EH (cell line): ENCODE measurements at regions not wholly inside any gene's neighbourhood (a gene's known extent, or its start where the extent isn't known, plus 50 kb on each side); places are given as distances from the start of the nearest gene placed in this dataset.
"Not testable (repeated sequence)": the region's sequence is repeated elsewhere in the genome, so short reads cannot be mapped to it uniquely, and the experiment has no call there.

Experiments
- DNase-seq: peaks from one replicate; pipeline ENCODE4 v3.0.0-alpha.2; 2015; ENCODE audit warnings: low read depth

GRCh38 chr1:73842436-73842835, 355.5 kb downstream of the LRRIQ3 start:
- DNase-seq = no peak

DNA sequence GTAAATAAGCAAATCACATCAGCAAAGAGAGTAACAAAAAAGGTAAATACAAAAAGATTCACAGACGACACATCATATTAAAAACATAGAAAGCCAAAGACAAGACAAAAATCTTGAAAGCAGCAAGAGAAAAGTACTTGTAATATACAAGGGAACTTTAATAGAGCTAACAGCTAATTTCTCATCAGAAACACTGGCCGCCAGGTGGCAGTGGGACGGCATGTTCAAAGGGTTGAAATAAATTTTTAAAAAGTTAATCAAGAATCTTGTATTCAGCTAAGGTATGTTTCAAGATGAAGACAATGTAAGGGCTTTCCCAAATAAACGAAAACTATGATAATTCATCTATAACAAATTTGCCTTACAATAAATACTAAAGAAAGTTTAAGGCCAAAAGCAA, 358.1 kb downstream of the LRRIQ3 start:
- no peak for DNase-seq

DNA sequence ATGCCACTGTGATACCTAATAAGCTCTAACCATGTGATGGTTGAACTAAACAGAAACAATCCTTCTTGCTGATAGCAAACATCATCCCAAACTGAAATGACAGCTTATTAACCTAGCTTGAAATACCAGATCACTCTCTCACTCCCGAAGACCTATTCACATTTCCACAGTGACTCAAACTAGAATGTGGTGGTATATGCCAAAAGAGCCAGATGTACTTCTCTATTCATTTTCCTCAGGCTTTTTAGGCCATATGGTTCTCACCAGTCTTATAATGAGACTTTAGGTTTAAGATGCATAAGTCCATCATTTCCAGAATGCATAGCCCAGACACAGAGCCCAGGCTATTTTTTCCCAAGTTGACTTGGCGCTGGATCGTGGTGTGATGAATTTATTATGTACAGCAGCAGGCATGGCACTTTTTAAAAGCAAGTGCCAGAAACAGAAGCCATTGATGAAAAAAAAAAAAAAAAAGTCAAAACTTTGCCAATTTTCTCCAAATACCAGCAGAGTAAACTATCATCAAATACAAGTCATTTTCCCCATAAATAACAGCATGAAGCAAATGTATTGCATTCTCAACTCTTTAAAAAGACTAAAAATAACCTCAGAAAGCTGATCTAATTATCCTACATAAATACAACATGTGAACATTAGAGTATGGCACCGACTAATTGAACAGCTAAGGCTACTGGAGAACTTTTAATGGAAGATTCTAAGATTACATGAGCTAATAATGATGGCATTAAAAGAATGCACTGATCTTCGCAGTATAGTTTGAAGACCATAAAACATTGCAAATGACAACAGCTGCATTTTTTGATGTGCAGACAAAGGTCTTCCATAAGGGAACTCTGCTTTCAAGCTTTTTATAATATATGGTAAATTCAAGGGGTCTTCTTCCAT, 365.4 kb downstream of the LRRIQ3 start:
- no peak for DNase-seq

GRCh38 chr1:73827283-73827682, 370.7 kb downstream of the LRRIQ3 start:
- not testable (repeated sequence) for DNase-seq

DNA sequence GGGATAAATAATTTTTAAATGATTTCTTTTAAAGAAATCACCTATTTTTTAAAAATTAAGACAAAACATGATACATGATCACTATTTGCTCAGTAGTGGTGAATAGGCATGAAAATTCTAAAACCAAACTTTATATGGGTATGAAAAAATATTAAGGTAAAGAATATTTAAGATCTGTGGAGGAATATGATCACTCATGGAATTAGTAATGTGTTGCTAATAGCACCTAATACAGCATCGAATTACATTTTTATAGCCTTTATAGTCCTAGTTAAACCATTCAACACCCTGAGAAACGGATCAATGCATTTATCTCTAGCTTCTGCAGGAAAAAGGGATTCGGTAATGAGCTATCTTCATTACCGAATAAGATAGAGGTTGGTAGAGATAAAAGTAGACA, 373.9 kb downstream of the LRRIQ3 start:
- DNase-seq = no peak

GRCh38 chr1:73821520-73821919, 376.5 kb downstream of the LRRIQ3 start:
- DNase-seq = no peak

DNA sequence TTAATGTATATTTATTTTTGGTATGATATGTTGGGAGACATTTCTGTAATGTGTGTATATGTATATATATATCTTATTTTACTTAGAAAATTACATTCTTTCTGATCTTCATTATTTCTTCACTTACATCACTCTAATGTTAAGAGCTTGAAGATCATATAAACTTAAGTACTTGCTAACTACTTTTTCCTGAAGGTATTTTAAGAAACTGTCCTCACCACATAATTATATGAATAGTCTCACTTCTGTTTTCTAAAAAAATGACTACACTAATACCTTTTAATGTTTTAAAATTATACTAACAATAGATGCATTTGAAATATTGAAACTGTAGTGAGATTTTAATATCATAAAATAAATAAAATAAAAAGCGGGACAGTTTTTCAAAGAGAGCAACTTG, 377.1 kb downstream of the LRRIQ3 start:
- DNase-seq = no peak

DNA sequence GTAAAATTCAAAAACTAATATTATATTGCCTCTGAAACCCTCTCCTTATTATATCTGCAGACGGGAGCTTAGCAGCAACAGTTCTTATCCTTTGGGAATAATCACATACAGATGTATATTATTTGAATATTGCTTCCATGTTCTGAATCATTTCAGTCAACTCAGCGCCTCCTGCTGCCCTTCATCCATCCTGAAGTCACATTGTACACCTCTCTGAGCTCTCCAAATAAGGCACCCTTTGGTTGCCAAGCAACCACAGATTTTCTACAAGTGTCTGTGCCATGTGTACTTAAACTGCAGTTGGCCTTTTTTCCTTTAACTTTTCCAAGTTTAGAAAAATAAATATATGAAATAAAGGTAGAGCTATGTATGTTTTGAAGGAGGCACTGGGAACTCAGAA, 384.3 kb downstream of the LRRIQ3 start:
- DNase-seq = no peak

DNA sequence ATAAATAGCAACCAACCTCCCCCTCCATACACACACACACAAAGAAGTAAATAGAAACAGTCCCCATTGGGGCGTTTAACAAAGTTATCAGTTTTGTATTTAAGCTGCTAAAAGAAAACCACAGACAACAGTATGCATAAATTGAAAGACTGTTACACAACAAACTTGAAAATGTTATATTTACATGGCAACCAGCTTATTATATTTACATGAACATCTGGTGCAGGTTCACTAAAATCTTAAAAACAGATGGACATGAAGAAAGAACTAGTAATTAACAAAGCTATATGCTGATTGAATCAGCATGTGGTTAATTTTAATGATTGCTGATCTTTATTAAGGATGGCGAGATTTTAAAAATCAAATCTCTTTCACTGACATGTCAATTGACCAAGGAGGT, 384.7 kb downstream of the LRRIQ3 start:
- DNase-seq = no peak

DNA sequence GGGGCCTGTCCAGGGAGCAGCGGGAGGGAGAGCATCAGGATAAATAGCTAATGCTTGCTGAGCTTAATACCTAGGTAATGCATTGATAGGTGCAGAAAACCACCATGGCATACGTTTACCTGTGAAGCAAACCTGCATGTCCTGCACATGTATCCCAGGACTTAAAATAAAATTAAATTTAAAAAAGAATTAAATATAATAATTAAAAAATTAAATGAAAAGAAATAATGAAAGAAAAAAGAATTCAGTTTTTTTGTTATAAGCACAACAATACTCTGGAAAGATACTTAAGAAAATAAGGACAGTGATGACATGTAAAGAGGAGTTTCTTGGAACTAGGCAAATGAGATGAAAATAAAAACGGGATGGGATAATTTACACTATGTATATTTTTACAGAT, 386.2 kb downstream of the LRRIQ3 start:
- no peak for DNase-seq

GRCh38 chr1:73804935-73805334, 393.0 kb downstream of the LRRIQ3 start:
- DNase-seq = no peak

- DNase-seq = no peak
These were observed 394.6 kb downstream of the LRRIQ3 start for GRCh38 chr1:73803380-73803779.

DNA sequence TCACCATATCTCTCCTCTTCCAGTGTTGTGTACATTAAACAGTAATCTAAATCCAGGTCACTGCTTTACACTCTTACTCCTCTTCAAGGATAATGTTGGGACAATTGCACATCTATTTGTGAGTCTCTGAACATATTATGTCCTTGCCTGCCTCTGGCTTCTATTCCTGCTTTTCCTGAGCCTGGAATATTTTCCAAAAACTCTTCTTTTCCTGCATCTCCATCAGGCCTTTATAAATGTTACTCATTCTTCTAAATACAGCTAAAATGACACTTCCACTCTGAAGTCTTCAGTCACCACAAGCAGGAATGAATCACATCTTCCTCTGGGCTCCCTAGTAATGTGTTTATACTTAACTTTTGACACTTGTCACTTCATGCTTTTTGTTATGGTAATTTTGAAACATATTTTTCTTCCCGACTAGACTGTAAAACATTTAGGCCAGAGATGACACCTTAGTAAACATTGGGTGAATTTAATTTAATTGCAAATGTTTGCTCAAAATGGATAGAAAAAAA, 396.0 kb downstream of the LRRIQ3 start:
- no peak for DNase-seq

DNA sequence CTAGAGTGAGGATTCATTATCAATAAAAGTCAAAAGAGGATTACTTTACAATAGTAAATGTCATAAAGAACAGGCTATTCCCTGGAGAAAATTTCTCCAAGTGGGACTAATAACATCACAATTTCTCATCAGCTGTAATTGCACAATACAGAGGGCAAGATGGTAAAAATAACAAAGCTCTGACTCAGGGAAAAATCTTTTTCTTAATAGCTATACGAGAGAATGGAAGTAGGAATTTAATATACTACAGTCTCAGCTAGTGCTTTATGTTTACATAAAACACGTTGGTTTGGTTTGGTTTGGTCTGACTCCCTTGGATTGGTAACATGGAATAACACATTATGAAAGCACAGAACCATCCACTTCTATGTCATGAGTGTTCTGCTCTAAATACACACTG, 397.6 kb downstream of the LRRIQ3 start:
- no peak for DNase-seq

- DNase-seq = no peak
These were observed 408.0 kb downstream of the LRRIQ3 start for GRCh38 chr1:73789965-73790364.

DNA sequence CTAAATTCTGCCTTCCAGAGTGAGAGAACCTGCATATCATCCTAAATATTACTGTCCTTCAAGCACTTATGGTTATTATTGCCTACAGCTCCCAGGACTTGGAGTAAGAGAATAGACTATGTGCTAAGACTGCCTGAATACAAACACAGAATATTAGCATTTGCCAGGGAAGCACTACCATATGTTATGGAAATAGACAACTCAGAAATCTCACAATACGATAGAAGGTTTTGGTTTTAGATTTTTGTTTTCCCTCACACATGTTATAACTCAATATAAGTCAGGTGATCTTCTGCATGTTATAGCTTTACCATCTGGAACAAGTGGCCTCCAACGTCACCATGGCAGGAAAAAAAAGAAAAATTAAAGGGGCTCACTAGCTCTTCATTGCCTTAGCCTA, 413.9 kb downstream of the LRRIQ3 start:
- DNase-seq = no peak

DNA sequence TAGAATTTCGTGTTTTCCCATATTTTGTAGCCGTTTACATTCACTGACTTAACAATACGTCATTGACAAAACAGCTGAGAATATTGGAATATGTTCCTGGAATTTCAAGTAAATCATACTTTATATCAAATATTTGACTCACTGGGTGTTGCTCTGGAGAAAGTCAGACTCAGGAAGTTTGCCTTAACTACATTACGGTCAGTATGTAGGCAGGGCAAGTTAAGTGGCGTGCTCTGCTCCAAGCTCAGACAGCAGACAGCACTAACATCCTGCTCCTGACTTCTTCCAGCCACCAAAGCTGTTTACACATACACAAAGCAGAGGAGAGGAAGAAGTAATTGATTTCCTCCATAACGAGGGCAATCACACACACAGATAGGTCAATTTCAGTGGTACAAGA, 414.6 kb downstream of the LRRIQ3 start:
- no peak for DNase-seq

DNA sequence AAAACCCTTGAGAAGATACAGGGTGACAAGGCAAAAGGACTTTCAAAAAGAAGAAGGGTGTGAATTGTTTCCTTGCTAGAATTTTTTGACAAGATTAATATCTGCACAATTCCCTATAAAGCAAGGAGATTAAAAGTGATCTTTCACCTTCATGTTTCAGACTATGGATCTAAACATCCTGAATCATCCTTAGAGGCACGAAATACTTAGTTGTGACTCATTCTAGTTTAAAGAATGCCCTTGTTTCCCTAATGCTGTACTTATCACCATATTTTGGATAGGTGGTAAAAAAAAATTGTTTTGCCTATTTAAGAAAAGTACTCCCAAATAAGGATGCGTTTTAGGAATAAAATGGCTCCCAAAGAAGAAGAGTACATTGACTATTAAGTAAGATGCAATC, 415.1 kb downstream of the LRRIQ3 start:
- DNase-seq = no peak

DNA sequence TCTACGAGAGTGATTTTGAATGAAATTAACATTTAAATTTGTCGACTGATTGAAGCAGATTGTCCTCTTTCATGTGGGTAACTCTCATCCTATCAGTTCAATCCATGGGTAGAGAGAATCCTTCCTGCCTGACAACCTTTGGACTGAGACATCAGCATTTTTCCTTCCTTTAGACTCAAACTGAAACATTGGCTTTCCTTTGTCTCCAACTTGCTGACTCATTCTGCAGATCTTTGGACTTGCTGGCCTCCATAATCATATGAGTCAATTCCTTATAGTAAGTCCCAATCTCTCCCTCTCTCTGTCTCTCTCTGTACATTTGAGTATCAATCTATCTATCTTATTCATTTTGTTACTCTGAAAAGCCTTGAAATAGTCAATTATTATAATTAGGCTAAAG, 416.7 kb downstream of the LRRIQ3 start:
- DNase-seq = no peak

DNA sequence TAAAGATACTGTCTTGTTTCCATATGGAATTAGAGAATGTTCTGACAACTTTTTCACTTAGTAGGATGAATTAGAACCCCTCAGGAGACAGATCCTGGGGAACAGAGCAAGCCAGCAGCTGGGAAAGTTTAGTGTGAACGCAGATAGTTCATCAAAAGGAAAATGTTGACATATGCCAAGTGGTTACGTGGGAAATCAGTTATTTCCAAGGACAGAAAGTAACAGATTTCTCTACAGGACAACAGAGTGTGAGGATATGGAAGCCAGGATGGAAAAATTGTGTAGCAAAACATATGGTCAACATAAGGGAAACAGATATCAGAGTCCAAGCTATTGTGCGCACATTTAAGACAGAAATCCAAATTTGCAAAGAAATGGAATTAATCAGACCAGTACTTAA, 419.5 kb downstream of the LRRIQ3 start:
- no peak for DNase-seq

DNA sequence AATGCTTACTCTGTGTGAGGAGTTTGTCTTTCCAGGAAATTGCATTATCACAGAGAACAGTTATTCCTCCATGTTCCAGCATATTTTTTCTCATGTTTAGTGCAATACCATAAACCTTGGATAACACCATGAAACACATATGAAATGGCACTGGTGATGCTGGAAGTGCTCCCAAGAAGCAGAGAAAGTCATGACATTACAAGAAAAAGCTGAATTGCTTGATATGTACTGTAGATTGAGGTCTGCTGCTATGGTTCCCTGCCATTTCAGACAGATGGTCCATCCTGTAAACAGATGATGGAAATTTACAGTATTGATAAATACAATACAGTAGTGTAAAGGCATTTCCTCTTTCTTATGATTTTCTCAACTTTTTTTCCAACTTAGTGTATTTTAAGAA, 422.1 kb downstream of the LRRIQ3 start:
- no peak for DNase-seq

- DNase-seq = no peak
These were observed 425.0 kb downstream of the LRRIQ3 start for GRCh38 chr1:73772941-73773340.

DNA sequence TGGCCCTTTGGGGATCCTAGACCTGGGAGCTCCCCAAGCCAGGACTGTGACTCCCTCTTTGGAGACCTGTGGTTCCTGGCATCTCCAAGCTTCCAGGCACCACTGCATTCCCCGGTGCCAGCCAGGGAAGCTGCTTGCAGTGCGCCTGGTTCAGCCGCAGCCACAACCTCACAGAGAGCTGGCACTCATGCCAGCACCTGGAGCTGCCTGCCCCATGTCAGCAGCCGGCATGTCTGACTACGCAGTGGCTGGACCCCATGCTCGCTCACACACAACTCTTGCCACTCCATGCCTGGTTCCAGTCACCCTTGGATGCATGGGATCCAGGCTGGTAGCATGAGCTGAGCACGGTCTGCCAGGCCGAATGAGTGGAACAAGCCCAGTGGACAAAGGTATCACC, 426.6 kb downstream of the LRRIQ3 start:
- no peak for DNase-seq
